HFFc6 (cell line): ENCODE measurements at regions not wholly inside any gene's neighbourhood (a gene's known extent, or its start where the extent isn't known, plus 50 kb on each side); places are given as distances from the start of the nearest gene placed in this dataset.

ENCODE experiments used
- DNase-seq: peaks from one replicate; pipeline ENCODE4 v3.0.0-alpha.2; 2018
- H3K27ac Mint-ChIP-seq: 2 replicates; pipeline ENCODE4 v1.8.0; 2020; ENCODE audit warnings: mild to moderate bottlenecking, mixed read lengths
- H3K27me3 Mint-ChIP-seq: 2 replicates; pipeline ENCODE4 v1.8.0; 2021; ENCODE audit warnings: mild to moderate bottlenecking, moderate library complexity, mixed read lengths; ENCODE audit not compliant: insufficient read depth
- H3K36me3 Mint-ChIP-seq: 2 replicates; pipeline ENCODE4 v1.8.0; 2021; ENCODE audit warnings: low read depth, mixed read lengths
- H3K4me1 Mint-ChIP-seq: 2 replicates; pipeline ENCODE4 v1.8.0; 2020; ENCODE audit warnings: low read depth, mixed read lengths
- H3K4me3 Mint-ChIP-seq: 2 replicates; pipeline ENCODE4 v1.8.0; 2020; ENCODE audit warnings: mild to moderate bottlenecking, moderate library complexity, mixed read lengths
- H3K9me3 Mint-ChIP-seq: 2 replicates; pipeline ENCODE4 v1.8.0; 2020; ENCODE audit warnings: mild to moderate bottlenecking, mixed read lengths
- TF ChIP-seq, protein P1 (sequence below): fragments of 200-600 bp; sonication (generic); IDR thresholded peaks from 2 replicates; pipeline ENCODE4 v1.5.0; 2021; ENCODE audit warnings: antibody characterized with exemption, mild to moderate bottlenecking

DNA sequence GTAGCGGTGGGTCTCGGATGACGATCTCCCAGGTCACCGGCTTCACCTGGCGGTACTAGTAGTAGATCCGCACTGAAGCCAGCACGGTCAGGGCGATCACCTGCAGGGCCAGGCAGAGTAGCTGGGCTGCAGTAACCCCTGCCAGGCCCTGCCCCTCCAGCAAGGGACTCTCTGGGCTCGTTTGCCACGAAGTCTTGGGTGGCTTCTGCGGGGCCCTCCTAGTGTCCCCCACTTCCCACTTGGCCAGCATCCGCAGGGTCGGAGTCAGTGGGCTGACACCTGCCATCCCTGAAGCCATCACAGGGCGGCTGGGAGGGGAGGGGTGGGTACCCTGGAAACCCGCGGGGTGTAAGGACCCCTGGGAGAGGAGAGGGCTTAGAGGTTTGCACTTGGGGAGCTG is 214.0 kb downstream of the OR4C45 start:
- TF ChIP-seq, protein P1, sequence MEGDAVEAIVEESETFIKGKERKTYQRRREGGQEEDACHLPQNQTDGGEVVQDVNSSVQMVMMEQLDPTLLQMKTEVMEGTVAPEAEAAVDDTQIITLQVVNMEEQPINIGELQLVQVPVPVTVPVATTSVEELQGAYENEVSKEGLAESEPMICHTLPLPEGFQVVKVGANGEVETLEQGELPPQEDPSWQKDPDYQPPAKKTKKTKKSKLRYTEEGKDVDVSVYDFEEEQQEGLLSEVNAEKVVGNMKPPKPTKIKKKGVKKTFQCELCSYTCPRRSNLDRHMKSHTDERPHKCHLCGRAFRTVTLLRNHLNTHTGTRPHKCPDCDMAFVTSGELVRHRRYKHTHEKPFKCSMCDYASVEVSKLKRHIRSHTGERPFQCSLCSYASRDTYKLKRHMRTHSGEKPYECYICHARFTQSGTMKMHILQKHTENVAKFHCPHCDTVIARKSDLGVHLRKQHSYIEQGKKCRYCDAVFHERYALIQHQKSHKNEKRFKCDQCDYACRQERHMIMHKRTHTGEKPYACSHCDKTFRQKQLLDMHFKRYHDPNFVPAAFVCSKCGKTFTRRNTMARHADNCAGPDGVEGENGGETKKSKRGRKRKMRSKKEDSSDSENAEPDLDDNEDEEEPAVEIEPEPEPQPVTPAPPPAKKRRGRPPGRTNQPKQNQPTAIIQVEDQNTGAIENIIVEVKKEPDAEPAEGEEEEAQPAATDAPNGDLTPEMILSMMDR, result no peak
- no peak for DNase-seq
- Mint-ChIP-seq H3K4me1 (no peaks in the 10 kb centered on the region), H3K4me3 (no peak overlapping the region), H3K36me3 (no peaks in the 10 kb centered on the region), H3K27me3 (no peaks in the 10 kb centered on the region), H3K27ac (no peak overlapping the region), H3K9me3 (peaks cover 39% of the 10 kb centered on the region)

GRCh38 chr11:50247309-50247874 is 214.7 kb downstream of the OR4C45 start:
- Mint-ChIP-seq H3K36me3 (no peaks in the 10 kb centered on the region), H3K27me3 (no peaks in the 10 kb centered on the region), H3K4me3 (no peak overlapping the region), H3K9me3 (peaks cover 37% of the 10 kb centered on the region), H3K4me1 (no peaks in the 10 kb centered on the region), H3K27ac (no peak overlapping the region)
- DNase-seq, result no peak
- TF ChIP-seq, protein P1, result no peak

GRCh38 chr11:50267851-50268250 is 235.2 kb downstream of the OR4C45 start:
- DNase-seq, result no peak
- no peak overlapping the region for H3K27ac Mint-ChIP-seq
- no peaks in the 10 kb centered on the region for H3K27me3 Mint-ChIP-seq
- H3K9me3 Mint-ChIP-seq, result peaks cover 58% of the 10 kb centered on the region
- TF ChIP-seq, protein P1, result no peak
- H3K4me3 Mint-ChIP-seq, result no peak overlapping the region
- no peaks in the 10 kb centered on the region for H3K4me1 Mint-ChIP-seq
- H3K36me3 Mint-ChIP-seq, result no peaks in the 10 kb centered on the region

DNA sequence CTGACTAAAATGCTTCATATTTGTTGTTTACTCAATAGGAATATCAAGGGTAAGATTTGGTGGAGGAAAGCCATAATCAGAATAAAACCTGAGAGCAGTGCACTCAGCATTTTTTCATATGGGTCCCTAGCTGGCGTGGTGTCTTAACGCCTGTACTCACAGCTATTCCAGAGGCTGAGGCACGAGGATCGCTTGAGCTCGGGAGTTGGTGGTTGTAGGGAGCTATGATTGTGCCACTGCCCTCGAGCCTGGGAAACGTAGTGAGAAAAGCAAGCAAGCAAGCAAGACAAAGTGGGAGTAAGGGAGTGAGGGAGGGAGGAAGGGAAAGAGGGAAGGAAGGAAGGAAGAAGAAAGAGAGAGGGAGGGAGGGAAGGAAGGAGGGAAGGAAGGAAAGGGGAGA is 242.5 kb downstream of the OR4C45 start:
- no peak for DNase-seq
- H3K9me3 Mint-ChIP-seq, result peaks cover 62% of the 10 kb centered on the region
- H3K4me1 Mint-ChIP-seq, result no peaks in the 10 kb centered on the region
- no peak overlapping the region for H3K27ac Mint-ChIP-seq
- H3K36me3 Mint-ChIP-seq, result peaks cover 5% of the 10 kb centered on the region; the same call in 1 of the 2 replicates
- TF ChIP-seq, protein P1, result no peak
- no peaks in the 10 kb centered on the region for H3K27me3 Mint-ChIP-seq
- H3K4me3 Mint-ChIP-seq, result no peak overlapping the region

DNA sequence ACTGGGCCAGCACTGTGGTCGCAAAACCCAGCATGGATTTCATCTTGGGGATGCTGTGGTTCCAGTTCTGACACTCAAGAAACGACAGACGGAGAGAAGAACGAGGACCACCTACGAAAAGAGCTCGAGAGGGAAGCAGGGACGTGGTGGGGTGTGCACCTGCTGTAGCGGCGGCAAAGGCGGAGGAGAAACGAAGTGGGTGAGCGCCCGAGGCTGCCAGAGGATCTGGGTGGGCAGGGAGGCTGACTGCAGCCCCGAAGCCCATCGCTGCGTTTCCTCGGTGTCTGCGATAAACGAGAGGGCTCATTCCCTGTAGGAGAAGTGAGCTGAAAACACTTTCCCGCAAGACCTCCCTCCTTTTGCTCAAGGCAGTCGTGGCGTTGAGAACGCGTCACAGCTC is 246.1 kb downstream of the OR4C45 start:
- H3K27ac Mint-ChIP-seq, result no peak overlapping the region
- H3K36me3 Mint-ChIP-seq, result peaks cover 5% of the 10 kb centered on the region; the same call in 1 of the 2 replicates
- H3K27me3 Mint-ChIP-seq, result no peaks in the 10 kb centered on the region
- H3K4me3 Mint-ChIP-seq, result no peak overlapping the region
- H3K9me3 Mint-ChIP-seq, result peaks cover 41% of the 10 kb centered on the region
- no peaks in the 10 kb centered on the region for H3K4me1 Mint-ChIP-seq
- DNase-seq, result no peak
- TF ChIP-seq, protein P1, result no peak
